ENCODE measurements at regions not wholly inside any gene's neighbourhood (a gene's known extent, or its start where the extent isn't known, plus 50 kb on each side); places are given as distances from the start of the nearest gene placed in this dataset.

DNA sequence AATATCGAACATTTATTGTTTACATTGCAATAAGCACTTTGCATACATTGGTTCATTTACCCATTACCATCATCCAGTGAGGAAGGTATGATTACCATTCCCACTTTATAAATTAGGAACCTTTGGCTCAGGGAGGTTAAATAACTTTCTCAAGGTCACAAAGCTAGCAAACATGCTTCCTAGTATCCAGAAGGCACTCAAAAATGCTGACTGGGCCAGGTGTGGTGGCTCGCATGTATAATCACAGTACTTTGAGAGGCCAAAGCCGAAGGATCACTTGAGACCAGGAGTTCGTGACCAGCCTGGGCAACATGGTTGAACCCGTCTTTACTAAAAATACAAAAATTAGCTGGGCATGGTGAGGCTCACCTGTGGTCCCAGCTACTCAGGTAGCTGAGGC is 259.6 kb downstream of the TMEM114 start:
- no peak for DNase-seq (ENCODE audit: low read depth in 1 of 2, low spot score in 1 of 2)
- in situ Hi-C loops (cut with HindIII; ENCODE audit: low pct_unique_long_range_greater_than_20kb, low sequenced_read_pairs): no loop called here
- no peak for TF ChIP-seq JUND (IDR thresholded peaks at IDR 0.05; ENCODE audit: low read depth)

DNA sequence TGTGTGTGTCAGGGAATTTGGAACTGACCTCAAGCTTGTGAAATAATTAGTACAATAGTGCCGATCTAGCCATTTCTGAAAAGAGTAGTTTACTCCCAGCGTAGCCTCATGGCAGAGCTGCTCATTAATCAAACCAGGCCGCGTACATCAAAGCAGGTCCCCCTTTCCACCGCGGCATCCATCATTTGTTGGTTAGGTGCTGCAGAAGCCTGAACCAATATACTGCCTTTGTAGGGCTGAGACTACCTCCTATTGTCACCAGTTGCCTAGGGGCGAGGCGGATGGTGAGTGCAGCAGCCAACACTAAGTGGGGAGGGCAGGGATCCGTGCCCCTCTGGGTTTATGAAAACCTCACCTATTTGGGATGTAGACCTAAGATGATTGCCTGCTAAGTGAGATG is 264.1 kb downstream of the TMEM114 start:
- TF ChIP-seq JUND (IDR thresholded peaks at IDR 0.05; ENCODE audit: low read depth): no peak
- in situ Hi-C loops (cut with HindIII; ENCODE audit: low pct_unique_long_range_greater_than_20kb, low sequenced_read_pairs): no loop called here
- no peak for DNase-seq (ENCODE audit: low read depth in 1 of 2, low spot score in 1 of 2)

DNA sequence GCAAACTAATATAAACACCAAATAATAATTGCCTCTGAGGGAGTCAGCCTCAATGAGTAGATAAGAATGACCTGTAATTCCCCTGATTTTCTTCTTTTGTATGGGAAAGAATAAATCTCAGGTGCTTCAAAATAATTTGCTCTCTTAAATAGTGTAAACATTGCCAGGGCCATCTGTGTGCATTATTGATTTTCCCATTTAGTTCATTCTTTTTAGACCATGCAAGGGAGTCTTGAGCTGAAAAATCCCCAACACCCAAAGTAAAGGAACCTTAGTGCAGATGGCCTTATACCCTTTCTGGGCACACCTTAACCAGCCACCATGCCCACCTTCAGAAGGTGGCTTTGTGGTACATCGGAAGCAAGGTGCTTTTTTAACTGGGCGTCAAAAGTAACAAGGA is 267.2 kb downstream of the TMEM114 start:
- DNase-seq (ENCODE audit: low read depth in 1 of 2, low spot score in 1 of 2): no peak
- in situ Hi-C loops (cut with HindIII; ENCODE audit: low pct_unique_long_range_greater_than_20kb, low sequenced_read_pairs): no loop called here

DNA sequence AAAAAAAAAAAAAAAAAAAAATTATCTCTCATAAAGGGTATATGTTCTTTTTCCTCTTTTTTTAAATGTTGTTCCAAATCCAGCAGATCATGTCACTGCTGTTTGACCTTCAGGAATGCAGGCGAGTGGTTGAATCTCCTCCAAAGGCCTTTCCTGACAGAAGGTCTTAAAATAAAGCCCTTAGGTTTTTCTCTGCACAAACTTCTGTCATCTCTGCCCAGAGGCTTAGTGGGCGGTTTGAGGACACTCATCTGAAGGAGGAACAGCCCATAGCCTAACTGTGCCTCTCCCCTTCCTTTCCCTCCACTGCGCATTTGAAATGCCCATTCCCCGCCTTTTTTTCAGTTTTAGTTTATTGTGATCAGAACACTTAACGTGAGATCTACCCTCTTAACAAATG is 270.2 kb downstream of the TMEM114 start:
- in situ Hi-C loops (cut with HindIII; ENCODE audit: low pct_unique_long_range_greater_than_20kb, low sequenced_read_pairs): no loop called here
- TF ChIP-seq JUND (IDR thresholded peaks at IDR 0.05; ENCODE audit: low read depth): no peak
- no peak for DNase-seq (ENCODE audit: low read depth in 1 of 2, low spot score in 1 of 2)

More for the DNA sequence above, 267.2 kb downstream of the TMEM114 start:
- TF ChIP-seq JUND (IDR thresholded peaks at IDR 0.05; ENCODE audit: low read depth): no peak

DNA sequence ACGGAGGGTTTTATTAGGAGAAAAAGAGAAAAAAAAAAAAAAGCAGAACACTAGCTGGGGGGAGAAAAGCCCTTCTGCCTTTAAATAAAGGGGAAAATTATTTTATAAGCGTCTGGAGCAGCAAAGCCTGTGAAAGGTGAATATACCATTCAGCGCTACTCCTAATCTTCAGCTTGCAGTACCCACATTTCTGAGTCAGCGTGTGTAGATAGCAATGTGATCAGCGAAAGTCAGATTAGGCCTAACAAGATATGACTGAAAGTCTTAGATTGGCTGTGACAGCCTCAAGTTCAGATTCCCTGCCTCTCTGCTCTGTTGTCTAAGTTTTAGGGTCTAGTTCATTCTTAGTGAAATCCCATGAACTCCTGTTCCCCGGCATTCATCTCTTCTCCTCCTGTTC is 279.5 kb downstream of the TMEM114 start:
- TF ChIP-seq JUND (IDR thresholded peaks at IDR 0.05; ENCODE audit: low read depth): no peak
- DNase-seq (ENCODE audit: low read depth in 1 of 2, low spot score in 1 of 2): no peak
- in situ Hi-C loops (cut with HindIII; ENCODE audit: low pct_unique_long_range_greater_than_20kb, low sequenced_read_pairs): no loop called here

DNA sequence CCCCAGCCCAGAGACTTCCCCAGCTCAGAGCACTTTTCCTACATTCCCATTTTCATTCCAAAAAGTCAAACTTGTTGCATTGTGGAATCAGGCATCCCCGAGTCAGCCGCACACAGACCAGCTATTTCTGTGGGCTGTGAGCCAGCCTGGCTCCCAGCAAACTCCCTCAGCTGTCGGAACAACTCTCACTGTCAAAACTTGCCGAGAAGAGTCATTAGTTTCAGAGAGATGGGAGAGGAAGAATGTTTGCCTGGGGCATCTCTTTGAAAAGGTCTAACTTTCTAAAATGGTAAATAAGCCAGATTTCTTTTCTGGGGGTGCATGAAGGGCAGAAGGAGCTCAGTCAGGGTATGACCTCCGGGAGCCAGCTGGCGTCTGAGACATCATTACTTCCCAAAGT is 280.0 kb downstream of the TMEM114 start:
- no peak for DNase-seq (ENCODE audit: low read depth in 1 of 2, low spot score in 1 of 2)
- in situ Hi-C loops (cut with HindIII; ENCODE audit: low pct_unique_long_range_greater_than_20kb, low sequenced_read_pairs): no loop called here
- no peak for TF ChIP-seq JUND (IDR thresholded peaks at IDR 0.05; ENCODE audit: low read depth)

DNA sequence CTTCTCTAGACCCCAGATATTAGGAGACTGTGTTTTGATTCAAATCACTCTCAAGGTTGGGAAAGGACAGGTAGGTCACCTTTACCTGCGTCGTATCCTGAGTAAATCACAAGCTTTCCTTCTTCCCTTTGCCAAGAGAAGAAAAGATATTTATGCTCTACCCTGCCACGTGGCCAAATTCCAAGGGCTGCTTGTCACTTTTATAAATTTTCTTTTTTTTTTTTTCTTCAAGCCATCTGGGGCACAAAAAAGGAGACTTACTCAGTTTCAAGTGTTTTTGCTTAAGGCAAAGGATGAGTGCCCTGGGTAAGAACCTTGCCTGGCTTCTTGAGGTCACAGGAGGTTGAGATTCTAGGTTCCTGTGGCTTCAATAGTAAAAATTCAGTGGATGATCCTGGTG is 285.1 kb downstream of the TMEM114 start:
- no peak for DNase-seq (ENCODE audit: low read depth in 1 of 2, low spot score in 1 of 2)
- in situ Hi-C loops (cut with HindIII; ENCODE audit: low pct_unique_long_range_greater_than_20kb, low sequenced_read_pairs): no loop called here
- TF ChIP-seq JUND (IDR thresholded peaks at IDR 0.05; ENCODE audit: low read depth): no peak

DNA sequence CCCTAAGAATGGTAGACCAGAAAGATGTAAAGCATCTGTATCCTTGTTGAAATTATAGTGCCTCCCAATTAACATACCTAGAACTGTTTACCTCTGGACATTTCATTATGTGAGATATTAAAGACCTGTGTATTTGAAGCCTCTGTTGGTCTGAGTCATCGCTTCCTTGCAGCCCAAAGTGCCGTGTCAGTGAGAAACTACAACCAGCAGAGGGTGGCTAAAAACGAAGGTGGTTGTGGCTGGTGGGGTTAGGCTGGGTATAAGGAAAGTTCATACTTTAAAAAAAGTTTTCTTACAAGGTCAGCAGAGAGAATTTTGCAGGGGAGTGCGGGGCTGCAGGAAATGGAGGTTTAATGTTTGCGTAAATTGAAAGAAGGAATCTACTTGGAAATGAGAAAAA is 290.7 kb downstream of the TMEM114 start:
- TF ChIP-seq JUND (IDR thresholded peaks at IDR 0.05; ENCODE audit: low read depth): no peak
- in situ Hi-C loops (cut with HindIII; ENCODE audit: low pct_unique_long_range_greater_than_20kb, low sequenced_read_pairs): no loop called here
- no peak for DNase-seq (ENCODE audit: low read depth in 1 of 2, low spot score in 1 of 2)

DNA sequence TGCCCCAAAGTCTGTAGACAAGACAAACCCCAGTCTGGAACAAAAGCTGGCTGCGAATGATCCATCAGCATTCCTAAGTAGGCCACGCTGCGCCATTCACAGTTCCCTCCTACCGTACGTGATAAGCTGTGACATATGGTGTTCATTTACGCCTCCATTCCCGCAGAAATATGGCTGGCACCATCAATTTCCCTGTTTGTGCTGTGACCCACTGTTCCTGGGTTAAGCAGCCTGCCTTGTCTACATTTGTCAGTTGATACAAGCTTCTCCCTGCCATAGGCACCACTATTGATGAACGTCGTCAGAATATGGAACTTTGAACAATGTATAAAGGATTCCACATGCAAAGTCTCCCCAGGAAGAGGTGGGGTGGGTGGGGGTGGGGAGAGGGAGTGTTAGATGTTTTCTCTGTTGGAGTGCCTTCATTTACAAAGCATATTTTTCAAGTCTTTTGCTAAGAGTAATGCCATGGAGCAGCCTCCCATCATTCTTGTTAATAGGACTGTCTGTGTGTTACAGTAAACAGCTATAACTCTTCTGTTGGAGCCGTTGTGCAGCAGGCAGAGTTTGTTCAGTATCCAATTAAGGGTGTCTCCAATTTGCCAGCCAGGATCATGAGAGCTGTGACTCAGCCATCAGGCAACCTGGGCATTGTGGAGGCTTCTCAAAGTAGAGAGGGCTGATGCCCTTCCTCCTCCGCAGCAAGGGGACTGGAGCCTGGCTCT is 294.6 kb downstream of the TMEM114 start:
- DNase-seq (ENCODE audit: low read depth in 1 of 2, low spot score in 1 of 2): no peak
- no peak for TF ChIP-seq JUND (IDR thresholded peaks at IDR 0.05; ENCODE audit: low read depth)
- in situ Hi-C loops (cut with HindIII; ENCODE audit: low pct_unique_long_range_greater_than_20kb, low sequenced_read_pairs): no loop called here

DNA sequence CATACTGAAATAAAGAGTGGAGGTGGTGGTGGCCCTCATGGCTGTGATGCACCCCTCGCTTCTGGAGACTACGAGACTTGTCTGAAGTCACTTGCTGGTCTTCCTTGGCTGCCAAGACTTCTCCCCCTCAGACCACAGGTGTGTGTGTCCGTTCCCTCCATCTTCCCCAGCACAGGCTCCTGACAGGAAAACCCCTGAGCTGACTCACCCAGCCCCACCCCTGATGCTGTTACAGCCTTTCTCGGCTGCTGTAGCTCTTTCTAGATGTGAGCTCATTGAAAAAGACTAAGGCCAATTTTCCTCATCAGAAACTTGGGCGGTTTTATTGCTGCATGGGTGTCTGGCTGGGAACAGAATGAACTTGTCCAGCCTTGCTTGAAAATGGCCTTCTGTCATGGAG is 296.9 kb downstream of the TMEM114 start:
- in situ Hi-C loops (cut with HindIII; ENCODE audit: low pct_unique_long_range_greater_than_20kb, low sequenced_read_pairs): no loop called here
- no peak for TF ChIP-seq JUND (IDR thresholded peaks at IDR 0.05; ENCODE audit: low read depth)
- no peak for DNase-seq (ENCODE audit: low read depth in 1 of 2, low spot score in 1 of 2)

DNA sequence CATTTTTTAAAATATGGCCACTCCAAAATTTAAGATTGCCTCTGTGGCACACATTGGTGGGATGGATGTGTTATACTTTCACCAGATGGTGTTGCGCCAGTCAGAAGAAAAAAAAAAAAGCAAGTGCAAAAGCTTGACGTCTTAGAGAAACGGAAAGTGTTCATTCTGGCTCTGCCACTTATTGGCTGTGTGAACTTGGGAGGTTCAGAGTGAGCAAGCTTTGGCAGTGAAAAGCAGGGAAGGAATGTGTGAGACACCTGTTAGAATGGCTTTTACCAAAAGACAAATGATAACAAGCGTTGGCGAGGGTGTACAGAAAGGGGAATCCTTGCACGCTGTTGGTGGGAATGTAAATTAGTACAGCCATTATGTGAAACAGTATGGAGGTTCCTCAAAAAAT is 298.0 kb downstream of the TMEM114 start:
- in situ Hi-C loops (cut with HindIII; ENCODE audit: low pct_unique_long_range_greater_than_20kb, low sequenced_read_pairs): no loop called here
- no peak for DNase-seq (ENCODE audit: low read depth in 1 of 2, low spot score in 1 of 2)
- TF ChIP-seq JUND (IDR thresholded peaks at IDR 0.05; ENCODE audit: low read depth): no peak

DNA sequence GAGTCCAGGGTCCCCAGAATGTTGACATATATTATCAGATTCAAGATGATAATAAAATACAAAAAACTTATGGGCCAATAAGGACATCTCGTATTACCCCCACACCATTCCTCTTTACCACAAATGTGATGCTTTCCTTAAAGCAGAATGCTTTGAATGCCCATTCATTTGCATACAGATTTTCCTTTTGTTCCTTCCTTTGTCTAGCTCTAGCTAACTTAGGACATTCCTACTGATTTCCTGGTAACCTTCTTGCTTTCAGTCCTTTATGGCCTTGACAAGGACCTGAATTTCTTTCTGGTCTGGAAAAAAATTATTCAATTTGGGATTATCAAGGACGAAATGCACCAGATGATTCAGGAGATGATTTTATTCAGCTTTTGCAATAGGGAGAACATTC is 304.0 kb downstream of the TMEM114 start:
- DNase-seq (ENCODE audit: low read depth in 1 of 2, low spot score in 1 of 2): no peak
- no peak for TF ChIP-seq JUND (IDR thresholded peaks at IDR 0.05; ENCODE audit: low read depth)
- in situ Hi-C loops (cut with HindIII; ENCODE audit: low pct_unique_long_range_greater_than_20kb, low sequenced_read_pairs): no loop called here

DNA sequence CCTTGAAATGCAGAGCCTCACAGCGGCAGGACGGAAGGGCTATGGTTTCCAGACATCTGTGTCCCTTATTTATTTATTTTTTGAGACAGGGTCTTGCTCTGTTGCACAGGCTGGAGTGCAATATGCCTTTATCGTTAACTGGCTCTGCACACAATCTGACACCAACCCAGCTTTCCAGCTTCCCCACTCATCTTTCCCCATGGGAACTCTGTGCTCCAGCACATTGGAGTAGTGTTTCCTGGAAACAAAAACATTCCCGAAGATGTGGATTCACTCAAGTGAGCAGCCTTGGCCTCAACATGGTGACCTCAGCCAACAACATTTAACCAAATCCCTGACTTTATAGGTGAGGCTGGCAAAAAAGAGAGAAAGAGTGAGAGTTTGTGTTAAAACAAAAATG is 307.1 kb downstream of the TMEM114 start:
- DNase-seq (ENCODE audit: low read depth in 1 of 2, low spot score in 1 of 2): no peak
- in situ Hi-C loops (cut with HindIII; ENCODE audit: low pct_unique_long_range_greater_than_20kb, low sequenced_read_pairs): no loop called here
- TF ChIP-seq JUND (IDR thresholded peaks at IDR 0.05; ENCODE audit: low read depth): no peak

DNA sequence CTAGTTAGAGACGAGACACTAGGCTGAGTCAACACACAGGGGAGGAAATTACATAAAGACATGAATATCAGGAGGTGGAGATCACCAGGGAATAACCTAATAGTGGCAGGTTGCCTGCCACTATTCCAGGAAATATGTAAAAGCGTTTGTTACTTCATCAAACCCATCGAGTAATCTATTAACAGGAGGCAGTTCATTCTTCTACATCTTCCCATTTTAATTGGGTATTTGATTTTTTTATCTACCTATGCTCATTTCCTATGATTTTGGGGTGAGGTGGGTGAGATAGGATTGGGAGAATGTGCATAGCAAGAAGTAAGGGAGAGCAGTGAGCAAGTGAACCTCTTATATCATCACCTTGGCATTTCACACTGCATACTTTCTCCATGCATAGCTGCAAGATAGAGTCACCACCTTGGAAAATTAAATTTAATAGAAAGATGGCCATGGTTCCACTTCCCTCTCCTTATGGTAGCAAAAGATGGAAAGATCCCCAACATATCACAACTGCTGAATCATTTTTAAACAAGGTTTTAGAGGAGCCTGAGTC is 312.2 kb downstream of the TMEM114 start:
- in situ Hi-C loops (cut with HindIII; ENCODE audit: low pct_unique_long_range_greater_than_20kb, low sequenced_read_pairs): no loop called here
- TF ChIP-seq JUND (IDR thresholded peaks at IDR 0.05; ENCODE audit: low read depth): no peak

More for the DNA sequence above, 312.2 kb downstream of the TMEM114 start:
- DNase-seq (ENCODE audit: low read depth in 1 of 2, low spot score in 1 of 2): no peak
